KMS-11 (cell line): ENCODE measurements at regions not wholly inside any gene's neighbourhood (a gene's known extent, or its start where the extent isn't known, plus 50 kb on each side); places are given as distances from the start of the nearest gene placed in this dataset.
"Not testable (repeated sequence)": the region's sequence is repeated elsewhere in the genome, so short reads cannot be mapped to it uniquely, and the experiment has no call there.

Source experiments
- H2AFZ ChIP-seq: fragments of 200-600 bp; sonication (generic); 2 replicates; pipeline ENCODE4 v1.6.1; 2016; ENCODE audit warnings: antibody characterized with exemption, mixed run types, low read depth
- H3K27ac ChIP-seq: fragments of 200-600 bp; sonication (generic); 2 replicates; pipeline ENCODE4 v1.6.1; 2016; ENCODE audit warnings: mild to moderate bottlenecking, mixed run types
- H3K27me3 ChIP-seq: fragments of 200-600 bp; sonication (generic); 2 replicates; pipeline ENCODE4 v1.6.1; 2017; ENCODE audit warnings: mild to moderate bottlenecking, low read depth, mixed run types, moderate library complexity; ENCODE audit not compliant: insufficient read depth
- H3K36me3 ChIP-seq: fragments of 200-600 bp; sonication (generic); 2 replicates; pipeline ENCODE4 v1.6.1; 2017; ENCODE audit warnings: mild to moderate bottlenecking, mixed run types; ENCODE audit not compliant: insufficient read depth
- H3K4me1 ChIP-seq: fragments of 200-600 bp; sonication (generic); 2 replicates; pipeline ENCODE4 v1.6.1; 2016; ENCODE audit warnings: mild to moderate bottlenecking, low read depth, mixed run types; ENCODE audit not compliant: poor library complexity, severe bottlenecking
- H3K4me2 ChIP-seq: fragments of 200-600 bp; sonication (generic); 2 replicates; pipeline ENCODE4 v1.7.0; 2016; ENCODE audit warnings: mild to moderate bottlenecking, mixed run types
- H3K4me3 ChIP-seq: fragments of 200-600 bp; sonication (generic); IDR thresholded peaks from 2 replicates; pipeline ENCODE4 v1.6.1; 2017; ENCODE audit warnings: low read depth, low read length, mixed read lengths; ENCODE audit not compliant: insufficient read depth
- H3K79me2 ChIP-seq: fragments of 200-600 bp; sonication (generic); 2 replicates; pipeline ENCODE4 v1.6.1; 2016; ENCODE audit warnings: low read depth, mixed run types; ENCODE audit not compliant: insufficient read depth
- H3K9ac ChIP-seq: fragments of 200-600 bp; sonication (generic); 2 replicates; pipeline ENCODE4 v1.6.1; 2016; ENCODE audit warnings: mild to moderate bottlenecking, mixed run types
- H4K20me1 ChIP-seq: fragments of 200-600 bp; sonication (generic); 2 replicates; pipeline ENCODE4 v1.6.1; 2016; ENCODE audit warnings: mild to moderate bottlenecking, mixed run types; ENCODE audit not compliant: insufficient read depth
- TF ChIP-seq, protein P1 (sequence below): fragments of 200-600 bp; sonication (generic); conservative IDR thresholded peaks from 2 replicates; pipeline ENCODE4 v1.6.1; 2017; ENCODE audit warnings: low read depth, mild to moderate bottlenecking, antibody characterized with exemption, low read length, moderate library complexity, mixed read lengths

DNA sequence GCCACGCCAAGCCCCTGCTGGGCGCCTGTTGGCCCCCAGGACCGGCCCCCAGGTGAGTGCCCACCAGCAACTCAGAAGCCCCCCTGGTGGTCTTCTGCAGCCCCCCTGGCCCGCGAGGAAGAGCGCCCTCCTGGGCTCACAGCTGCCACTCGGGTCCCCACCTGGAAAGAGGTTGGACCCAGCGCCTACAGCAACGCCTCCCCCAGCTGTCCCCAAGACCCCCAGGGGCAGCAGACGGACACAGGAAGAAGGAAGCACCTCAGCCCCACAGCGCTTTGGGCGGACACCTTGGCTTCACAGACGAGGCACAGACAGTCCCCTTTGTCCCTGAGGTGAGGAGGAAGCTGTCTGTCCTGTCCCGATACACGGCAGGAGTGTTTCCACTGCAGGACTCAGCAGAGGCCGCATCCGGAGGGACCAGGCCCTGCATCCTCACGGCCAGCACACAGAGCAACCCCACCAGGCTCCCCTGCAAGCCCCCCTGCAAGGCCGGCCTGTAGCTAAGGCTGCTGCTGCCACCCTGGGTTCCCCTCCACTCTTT lies 115.6 kb upstream of the NKX1-1 start:
- Histone ChIP-seq H3K4me2 (no peak overlapping the region), H3K9ac (no peak overlapping the region), H3K4me1 (no peaks in the 10 kb centered on the region), H4K20me1 (no peaks in the 10 kb centered on the region), H3K27me3 (peaks cover 6% of the 10 kb centered on the region), H2AFZ (no peak overlapping the region), H3K79me2 (no peaks in the 10 kb centered on the region), H3K4me3 (no peak overlapping the region), H3K27ac (no peak overlapping the region), H3K36me3 (no peaks in the 10 kb centered on the region)
- TF ChIP-seq, protein P1, sequence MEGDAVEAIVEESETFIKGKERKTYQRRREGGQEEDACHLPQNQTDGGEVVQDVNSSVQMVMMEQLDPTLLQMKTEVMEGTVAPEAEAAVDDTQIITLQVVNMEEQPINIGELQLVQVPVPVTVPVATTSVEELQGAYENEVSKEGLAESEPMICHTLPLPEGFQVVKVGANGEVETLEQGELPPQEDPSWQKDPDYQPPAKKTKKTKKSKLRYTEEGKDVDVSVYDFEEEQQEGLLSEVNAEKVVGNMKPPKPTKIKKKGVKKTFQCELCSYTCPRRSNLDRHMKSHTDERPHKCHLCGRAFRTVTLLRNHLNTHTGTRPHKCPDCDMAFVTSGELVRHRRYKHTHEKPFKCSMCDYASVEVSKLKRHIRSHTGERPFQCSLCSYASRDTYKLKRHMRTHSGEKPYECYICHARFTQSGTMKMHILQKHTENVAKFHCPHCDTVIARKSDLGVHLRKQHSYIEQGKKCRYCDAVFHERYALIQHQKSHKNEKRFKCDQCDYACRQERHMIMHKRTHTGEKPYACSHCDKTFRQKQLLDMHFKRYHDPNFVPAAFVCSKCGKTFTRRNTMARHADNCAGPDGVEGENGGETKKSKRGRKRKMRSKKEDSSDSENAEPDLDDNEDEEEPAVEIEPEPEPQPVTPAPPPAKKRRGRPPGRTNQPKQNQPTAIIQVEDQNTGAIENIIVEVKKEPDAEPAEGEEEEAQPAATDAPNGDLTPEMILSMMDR, result no peak

DNA sequence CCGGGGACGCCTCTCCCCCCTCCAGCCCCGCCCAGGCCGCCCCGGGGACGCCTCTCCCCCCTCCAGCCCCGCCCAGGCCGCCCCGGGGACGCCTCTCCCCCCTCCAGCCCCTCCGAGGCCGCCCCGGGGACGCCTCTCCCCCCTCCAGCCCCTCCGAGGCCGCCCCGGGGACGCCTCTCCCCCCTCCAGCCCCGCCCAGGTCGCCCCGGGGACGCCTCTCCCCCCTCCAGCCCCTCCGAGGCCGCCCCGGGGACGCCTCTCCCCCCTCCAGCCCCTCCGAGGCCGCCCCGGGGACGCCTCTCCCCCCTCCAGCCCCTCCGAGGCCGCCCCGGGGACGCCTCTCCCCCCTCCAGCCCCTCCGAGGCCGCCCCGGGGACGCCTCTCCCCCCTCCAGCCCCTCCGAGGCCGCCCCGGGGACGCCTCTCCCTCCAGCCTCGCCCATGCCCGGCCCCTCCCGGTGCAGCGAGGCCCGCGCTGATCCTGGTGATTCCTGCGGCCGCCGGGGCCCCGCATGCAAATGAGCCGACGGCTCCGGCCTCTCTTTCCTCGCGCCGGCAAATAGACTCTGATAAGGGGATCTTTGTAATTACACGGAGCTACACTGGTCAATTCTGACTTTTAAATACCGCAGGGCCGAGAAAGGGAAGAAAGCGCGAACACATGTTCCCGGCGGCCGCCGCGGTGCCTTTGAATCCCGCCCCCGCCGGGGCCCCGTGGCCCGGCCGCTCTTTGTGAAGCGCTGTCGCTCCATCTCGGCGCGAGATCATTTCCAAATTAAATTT lies 114.7 kb upstream of the NKX1-1 start:
- not testable (repeated sequence) for H3K79me2 ChIP-seq, H3K4me2 ChIP-seq, H3K27ac ChIP-seq, H3K27me3 ChIP-seq, H3K4me3 ChIP-seq, H3K9ac ChIP-seq, H2AFZ ChIP-seq, H3K36me3 ChIP-seq, H4K20me1 ChIP-seq, H3K4me1 ChIP-seq

DNA sequence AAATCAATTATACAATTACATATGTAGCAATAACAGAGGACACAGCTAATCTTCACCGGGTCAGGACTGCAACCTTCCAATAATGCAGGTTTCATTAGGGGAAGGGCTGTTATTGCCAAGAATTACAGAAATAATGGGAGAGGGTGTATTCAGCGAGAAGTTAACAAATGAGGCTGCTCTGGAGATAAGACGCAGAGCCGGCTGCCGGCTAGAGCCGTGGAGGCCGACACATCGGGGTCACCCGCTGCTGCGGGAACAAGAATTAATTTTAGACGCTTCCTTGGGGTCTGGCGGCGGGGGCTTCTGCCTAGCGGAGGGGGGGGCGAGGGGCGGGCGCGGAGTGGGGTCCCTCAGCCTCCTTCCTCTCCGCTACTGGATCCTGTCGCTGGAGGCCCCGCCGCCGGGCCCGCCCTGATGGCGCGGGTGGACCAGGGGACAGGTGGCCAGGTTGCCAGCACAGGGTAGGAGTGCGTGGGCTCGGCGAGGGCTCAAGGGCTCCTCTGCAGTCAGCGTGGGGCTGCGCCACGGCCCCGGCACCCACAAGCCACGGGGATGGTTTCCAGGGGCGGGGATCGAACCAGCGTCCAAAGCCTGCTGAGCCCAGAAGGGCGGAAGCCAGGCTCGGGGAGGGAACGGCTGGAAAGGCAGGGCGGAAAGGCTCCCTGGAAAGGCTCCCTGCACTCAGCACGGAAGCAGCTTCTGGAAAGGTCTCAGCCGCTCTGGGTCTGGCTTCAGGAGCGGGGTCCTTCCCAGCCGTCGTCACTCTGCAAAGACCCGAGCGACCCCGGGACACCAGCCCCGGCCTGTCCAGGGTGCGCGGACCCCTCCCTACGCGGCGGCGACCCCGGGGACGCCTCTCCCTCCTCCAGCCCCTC lies 113.8 kb upstream of the NKX1-1 start:
- H3K4me3 ChIP-seq, result no peak overlapping the region
- no peak overlapping the region for H3K27ac ChIP-seq
- TF ChIP-seq, protein P1, result no peak
- peaks cover 2% of the 10 kb centered on the region; the same call in 1 of the 2 replicates for H3K27me3 ChIP-seq
- H2AFZ ChIP-seq, result no peak overlapping the region
- H3K4me1 ChIP-seq, result no peaks in the 10 kb centered on the region
- H3K4me2 ChIP-seq, result no peak overlapping the region
- H4K20me1 ChIP-seq, result no peaks in the 10 kb centered on the region
- H3K79me2 ChIP-seq, result no peaks in the 10 kb centered on the region
- no peak overlapping the region for H3K9ac ChIP-seq
- no peaks in the 10 kb centered on the region for H3K36me3 ChIP-seq

DNA sequence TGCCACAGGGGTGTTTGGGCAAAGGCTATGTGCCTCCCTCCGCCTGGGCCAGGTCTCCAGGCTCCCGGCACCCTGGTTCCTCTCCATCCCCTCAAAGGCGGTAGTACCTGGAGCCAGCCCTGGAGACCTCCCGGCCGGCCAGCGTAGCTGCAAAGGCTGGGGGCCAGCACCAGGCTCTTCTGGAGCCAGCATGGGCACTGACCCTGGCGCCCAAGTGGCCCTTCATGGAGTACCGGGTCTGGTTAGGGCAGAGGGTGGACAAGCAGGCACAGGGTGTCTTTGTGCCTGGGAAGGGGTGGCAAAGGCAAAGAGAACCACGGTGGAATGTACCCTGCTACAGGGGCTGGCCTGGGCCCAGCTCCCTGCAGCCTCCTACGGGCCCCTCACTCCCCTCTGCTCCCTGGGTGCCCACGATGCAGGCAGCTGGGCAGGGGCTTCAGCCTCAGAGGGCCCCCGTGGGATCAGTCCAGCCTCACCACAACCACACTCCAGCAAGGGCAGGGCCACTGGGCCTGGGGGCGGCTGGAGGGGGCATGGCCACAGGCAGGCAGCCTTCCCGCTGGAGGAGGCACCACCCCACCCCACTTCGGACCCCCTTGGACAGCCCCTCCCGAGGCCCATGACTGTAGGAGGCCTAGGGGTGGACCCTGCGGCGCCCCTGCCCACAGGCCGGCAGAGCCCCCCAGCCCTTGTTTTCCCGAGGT lies 112.9 kb upstream of the NKX1-1 start:
- Histone ChIP-seq H3K4me1 (no peaks in the 10 kb centered on the region), H4K20me1 (no peaks in the 10 kb centered on the region), H3K4me3 (no peak overlapping the region), H2AFZ (no peak overlapping the region), H3K27me3 (peaks cover 2% of the 10 kb centered on the region; the same call in 1 of the 2 replicates), H3K4me2 (no peak overlapping the region), H3K27ac (no peak overlapping the region), H3K36me3 (no peaks in the 10 kb centered on the region), H3K9ac (no peak overlapping the region), H3K79me2 (no peaks in the 10 kb centered on the region)
- TF ChIP-seq, protein P1, result no peak
